Trophoblast cell (in vitro differentiated cells and primary cell): ENCODE measurements at regions not wholly inside any gene's neighbourhood (a gene's known extent, or its start where the extent isn't known, plus 50 kb on each side); places are given as distances from the start of the nearest gene placed in this dataset.

Source experiments
- DNase-seq, 2 donors: peaks; one replicate each; pipeline ENCODE4 v3.0.0-alpha.2; 2016
- H2AFZ ChIP-seq: 2 replicates; pipeline ENCODE4 v1.6.1; 2013; ENCODE audit warnings: low read length, moderate library complexity, mild to moderate bottlenecking; ENCODE audit not compliant: insufficient read depth, poor library complexity
- H2AK5ac ChIP-seq: 2 replicates; pipeline ENCODE4 v1.6.1; 2013; ENCODE audit warnings: mild to moderate bottlenecking, low read length
- H2BK120ac ChIP-seq: 2 replicates; pipeline ENCODE4 v1.6.1; 2013; ENCODE audit warnings: low read length, mild to moderate bottlenecking, moderate library complexity; ENCODE audit not compliant: insufficient read depth, poor library complexity
- H2BK12ac ChIP-seq: 2 replicates; pipeline ENCODE4 v1.6.1; 2013; ENCODE audit warnings: mild to moderate bottlenecking, low read length, moderate library complexity
- H2BK5ac ChIP-seq: 2 replicates; pipeline ENCODE4 v1.6.1; 2013; ENCODE audit warnings: low read length, low read depth, moderate library complexity, mild to moderate bottlenecking; ENCODE audit not compliant: poor library complexity
- H3K14ac ChIP-seq: 2 replicates; pipeline ENCODE4 v1.6.1; 2013; ENCODE audit warnings: mild to moderate bottlenecking, low read length
- H3K18ac ChIP-seq: 2 replicates; pipeline ENCODE4 v1.6.1; 2013; ENCODE audit warnings: mild to moderate bottlenecking, low read length
- H3K23ac ChIP-seq: 2 replicates; pipeline ENCODE4 v1.6.1; 2013; ENCODE audit warnings: low read length
- H3K27ac ChIP-seq: 2 replicates; pipeline ENCODE4 v1.5.1; 2013; ENCODE audit warnings: low read depth, mild to moderate bottlenecking, inconsistent platforms, low read length, moderate library complexity
- H3K27me3 ChIP-seq: 2 replicates; pipeline ENCODE4 v1.6.1; 2013; ENCODE audit warnings: inconsistent platforms, mild to moderate bottlenecking, low read length, moderate library complexity; ENCODE audit not compliant: insufficient read depth
- H3K36me3 ChIP-seq, 2 experiments: 1 replicate in 1 of 2; 2 replicates in 1 of 2; pipeline ENCODE4 v1.6.1; 2013; ENCODE audit warnings: low read length in 2 of 2, mild to moderate bottlenecking in 2 of 2, moderate library complexity in 1 of 2; ENCODE audit not compliant: insufficient read depth in 2 of 2, control insufficient read depth in 1 of 2
- H3K4ac ChIP-seq: 2 replicates; pipeline ENCODE4 v1.6.1; 2013; ENCODE audit warnings: low read depth, mild to moderate bottlenecking, low read length, moderate library complexity
- H3K4me1 ChIP-seq, 2 experiments: 1 replicate in 1 of 2; 2 replicates in 1 of 2; pipeline ENCODE4 v1.6.1; 2013; ENCODE audit warnings: low read length in 2 of 2, mild to moderate bottlenecking in 2 of 2, moderate library complexity in 1 of 2; ENCODE audit not compliant: insufficient read depth in 2 of 2, control insufficient read depth in 1 of 2
- H3K4me2 ChIP-seq: 2 replicates; pipeline ENCODE4 v1.6.1; 2013; ENCODE audit warnings: inconsistent platforms, mild to moderate bottlenecking, low read length, moderate library complexity
- H3K4me3 ChIP-seq: 2 replicates; pipeline ENCODE4 v1.5.1; 2013; ENCODE audit warnings: mild to moderate bottlenecking, low read depth, low read length, inconsistent platforms
- H3K79me1 ChIP-seq: one replicate; pipeline ENCODE4 v1.6.1; 2013; ENCODE audit warnings: low read length
- H3K79me2 ChIP-seq: 2 replicates; pipeline ENCODE4 v1.6.1; 2013; ENCODE audit warnings: low read length, mild to moderate bottlenecking; ENCODE audit not compliant: control insufficient read depth, insufficient read depth, poor library complexity
- H3K9ac ChIP-seq: 2 replicates; pipeline ENCODE4 v1.6.1; 2013; ENCODE audit warnings: mild to moderate bottlenecking, low read length
- H3K9me3 ChIP-seq: 2 replicates; pipeline ENCODE4 v1.6.1; 2013; ENCODE audit warnings: low read depth, mild to moderate bottlenecking, control low read depth, inconsistent platforms, low read length; ENCODE audit not compliant: insufficient read depth
- H4K12ac ChIP-seq: 2 replicates; pipeline ENCODE4 v1.6.1; 2013; ENCODE audit warnings: low read depth, mild to moderate bottlenecking, low read length, moderate library complexity
- H4K8ac ChIP-seq: 2 replicates; pipeline ENCODE4 v1.6.1; 2013; ENCODE audit warnings: low read depth, mild to moderate bottlenecking, low read length, moderate library complexity
- H4K91ac ChIP-seq: one replicate; pipeline ENCODE4 v1.6.1; 2013; ENCODE audit warnings: low read depth, mild to moderate bottlenecking, low read length, moderate library complexity
- WGBS: extraction: QIAGEN DNeasy Blood & Tissue Kit; methylation state at CpG from one replicate; pipeline ENCODE4 v1.1.7; 2013; ENCODE audit warnings: missing lambda C conversion rate; ENCODE audit not compliant: insufficient read length, insufficient coverage; ENCODE audit errors: extremely low coverage; 5-methylcytosine and 5-hydroxymethylcytosine counted together

GRCh38 chr2:6027066-6027465 is 334.9 kb downstream of the SOX11 start:
- H3K79me1 ChIP-seq, result no peaks in the 10 kb centered on the region
- H3K9ac ChIP-seq, result no peak overlapping the region
- H3K14ac ChIP-seq, result no peak overlapping the region
- H2AFZ ChIP-seq, result no peak overlapping the region
- H2BK120ac ChIP-seq, result no peak overlapping the region
- H3K4me3 ChIP-seq, result no peak overlapping the region
- H3K27me3 ChIP-seq, result no peaks in the 10 kb centered on the region
- no peak overlapping the region for H3K4ac ChIP-seq
- no peak overlapping the region for H2BK5ac ChIP-seq
- no peaks in the 10 kb centered on the region for H3K9me3 ChIP-seq
- H3K36me3 ChIP-seq, result no peaks in the 10 kb centered on the region
- H2BK12ac ChIP-seq, result no peak overlapping the region
- no peak overlapping the region for H4K12ac ChIP-seq
- DNase-seq, result peak; percentile 78 to 82
- no peak overlapping the region for H2AK5ac ChIP-seq
- no peak overlapping the region for H4K91ac ChIP-seq
- no peak overlapping the region for H3K18ac ChIP-seq
- H3K4me1 ChIP-seq, result peaks cover 0 to 3% of the 10 kb centered on the region in 2 experiments
- H4K8ac ChIP-seq, result no peak overlapping the region
- no peak overlapping the region for H3K27ac ChIP-seq
- no peaks in the 10 kb centered on the region for H3K79me2 ChIP-seq
- no peak overlapping the region for H3K23ac ChIP-seq
- H3K4me2 ChIP-seq, result no peak overlapping the region

GRCh38 chr2:6031200-6031867 is 339.1 kb downstream of the SOX11 start:
- Histone ChIP-seq H2BK120ac (no peak overlapping the region), H3K18ac (no peak overlapping the region), H3K9ac (no peak overlapping the region), H3K36me3 (no peaks in the 10 kb centered on the region), H4K91ac (no peak overlapping the region), H3K14ac (no peak overlapping the region), H3K9me3 (no peaks in the 10 kb centered on the region), H2BK12ac (no peak overlapping the region), H2BK5ac (no peak overlapping the region), H3K27ac (no peak overlapping the region), H3K4me1 (peaks cover 0 to 3% of the 10 kb centered on the region in 2 experiments), H3K4me2 (no peak overlapping the region), H3K4ac (no peak overlapping the region), H3K79me2 (no peaks in the 10 kb centered on the region), H2AK5ac (no peak overlapping the region), H4K12ac (no peak overlapping the region), H2AFZ (no peak overlapping the region), H3K23ac (no peak overlapping the region), H3K4me3 (no peak overlapping the region), H3K27me3 (no peaks in the 10 kb centered on the region), H4K8ac (no peak overlapping the region), H3K79me1 (no peaks in the 10 kb centered on the region)
- WGBS, result no CpG with 5 or more reads among the region's 5 CpGs
- DNase-seq, result peak in 1 of 2 donors; percentile 4

- no peak overlapping the region for H3K9ac ChIP-seq
- no peak overlapping the region for H2BK12ac ChIP-seq
- H4K91ac ChIP-seq, result no peak overlapping the region
- H3K23ac ChIP-seq, result no peak overlapping the region
- H2BK5ac ChIP-seq, result no peak overlapping the region
- no peaks in the 10 kb centered on the region for H3K36me3 ChIP-seq
- H2AK5ac ChIP-seq, result no peak overlapping the region
- H3K14ac ChIP-seq, result no peak overlapping the region
- H2AFZ ChIP-seq, result no peak overlapping the region
- no peaks in the 10 kb centered on the region for H3K9me3 ChIP-seq
- H3K4me1 ChIP-seq, result no peaks in the 10 kb centered on the region
- no peaks in the 10 kb centered on the region for H3K79me1 ChIP-seq
- WGBS, result no CpG with 5 or more reads among the region's 4 CpGs
- H3K4ac ChIP-seq, result no peak overlapping the region
- H3K79me2 ChIP-seq, result no peaks in the 10 kb centered on the region
- no peak for DNase-seq
- no peak overlapping the region for H3K4me3 ChIP-seq
- no peak overlapping the region for H2BK120ac ChIP-seq
- no peaks in the 10 kb centered on the region for H3K27me3 ChIP-seq
- no peak overlapping the region for H4K12ac ChIP-seq
- H3K27ac ChIP-seq, result no peak overlapping the region
- H3K18ac ChIP-seq, result no peak overlapping the region
- no peak overlapping the region for H4K8ac ChIP-seq
- no peak overlapping the region for H3K4me2 ChIP-seq
These were observed 344.0 kb downstream of the SOX11 start for GRCh38 chr2:6036211-6036610.

- DNase-seq, result no peak
- no peak overlapping the region for H2BK12ac ChIP-seq
- no CpG with 5 or more reads among the region's 9 CpGs for WGBS
These were observed 351.1 kb downstream of the SOX11 start for GRCh38 chr2:6043238-6043637.

More at GRCh38 chr2:6043238-6043637, 351.1 kb downstream of the SOX11 start:
- no peak overlapping the region for H4K8ac ChIP-seq
- H2AFZ ChIP-seq, result no peak overlapping the region
- no peak overlapping the region for H2AK5ac ChIP-seq
- H2BK5ac ChIP-seq, result no peak overlapping the region
- no peak overlapping the region for H3K4me2 ChIP-seq
- H3K79me1 ChIP-seq, result no peaks in the 10 kb centered on the region
- H4K91ac ChIP-seq, result no peak overlapping the region
- H3K9ac ChIP-seq, result no peak overlapping the region
- H3K4ac ChIP-seq, result no peak overlapping the region
- H2BK120ac ChIP-seq, result no peak overlapping the region
- no peak overlapping the region for H3K23ac ChIP-seq
- peaks cover 5% of the 10 kb centered on the region for H3K9me3 ChIP-seq
- H3K14ac ChIP-seq, result no peak overlapping the region
- no peaks in the 10 kb centered on the region for H3K36me3 ChIP-seq
- no peaks in the 10 kb centered on the region for H3K27me3 ChIP-seq
- H3K18ac ChIP-seq, result no peak overlapping the region
- H4K12ac ChIP-seq, result no peak overlapping the region
- no peak overlapping the region for H3K27ac ChIP-seq
- H3K79me2 ChIP-seq, result no peaks in the 10 kb centered on the region
- no peak overlapping the region for H3K4me3 ChIP-seq
- no peaks in the 10 kb centered on the region for H3K4me1 ChIP-seq
